ENCODE measurements at regions not wholly inside any gene's neighbourhood (a gene's known extent, or its start where the extent isn't known, plus 50 kb on each side); places are given as distances from the start of the nearest gene placed in this dataset.

GRCh38 chr4:147365396-147365795 lies 115.5 kb upstream of the EDNRA start:
- TF ChIP-seq CTCF (IDR thresholded peaks at IDR 0.05; ENCODE audit: low read depth, low read length), result no peak
- TF ChIP-seq EZH2phosphoT487 (IDR thresholded peaks at IDR 0.05; ENCODE audit: low read depth), result no peak
